DND-41 (cell line): ENCODE measurements at regions not wholly inside any gene's neighbourhood (a gene's known extent, or its start where the extent isn't known, plus 50 kb on each side); places are given as distances from the start of the nearest gene placed in this dataset.

ENCODE experiments used
- CTCF ChIP-seq: IDR thresholded peaks from 2 replicates; pipeline ENCODE4 v1.5.1; 2012; ENCODE audit warnings: borderline replicate concordance, low read length, moderate library complexity, mild to moderate bottlenecking; ENCODE audit not compliant: poor library complexity, severe bottlenecking; ENCODE audit errors: extremely low read depth
- EZH2 ChIP-seq: IDR thresholded peaks from 3 replicates; pipeline ENCODE4 v1.6.1; 2012; ENCODE audit warnings: borderline replicate concordance, low read depth, mild to moderate bottlenecking, moderate library complexity, low read length, inconsistent platforms; ENCODE audit not compliant: severe bottlenecking

GRCh38 chr5:117681431-117682254, 1107.0 kb upstream of the SEMA6A start:
- no peak for TF ChIP-seq CTCF
- TF ChIP-seq EZH2 = no peak
